ENCODE measurements at regions not wholly inside any gene's neighbourhood (a gene's known extent, or its start where the extent isn't known, plus 50 kb on each side); places are given as distances from the start of the nearest gene placed in this dataset.

DNA sequence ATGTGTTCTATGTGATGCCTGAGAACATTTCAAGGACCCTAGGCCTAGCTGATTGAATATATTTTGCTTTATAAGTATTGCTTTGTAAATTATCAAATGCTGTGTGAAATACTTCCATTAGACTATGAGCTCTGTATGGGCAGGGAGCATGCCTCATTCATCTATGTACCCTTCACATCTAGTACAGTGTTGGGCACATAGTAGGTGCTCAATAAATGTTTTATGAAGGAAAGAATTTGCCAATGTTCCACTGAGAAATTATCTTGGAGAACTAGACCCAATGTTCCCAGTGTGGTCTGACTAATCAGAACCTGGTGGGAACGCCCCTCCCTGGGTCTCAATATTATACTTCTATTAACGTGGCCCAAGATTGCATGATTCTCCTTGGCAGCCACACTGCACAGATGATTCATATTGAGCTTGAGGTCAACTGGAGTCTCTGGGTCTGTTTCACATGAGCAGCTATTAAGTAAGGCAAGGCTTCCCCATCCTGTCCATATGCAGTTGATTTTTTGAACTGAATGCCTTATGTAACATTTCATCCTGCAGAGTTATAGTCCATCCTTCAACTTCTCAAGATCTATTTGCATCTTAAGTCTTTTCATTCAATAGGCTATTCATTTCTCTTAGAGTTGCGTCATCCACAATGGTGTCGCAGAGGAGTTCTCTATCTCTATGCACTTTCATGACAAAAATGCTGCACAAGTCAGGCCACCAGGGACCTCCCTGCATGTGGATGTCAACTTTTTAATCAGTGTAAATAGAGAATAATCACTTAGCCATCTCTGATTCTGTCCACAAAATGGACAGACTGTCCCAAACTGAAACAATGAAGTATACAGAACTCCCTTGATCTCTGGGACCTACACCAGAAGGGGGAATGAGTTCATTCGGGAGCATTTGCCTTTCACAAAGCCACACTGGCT lies 257.6 kb downstream of the CYP26B1 start:
- no peaks in the 10 kb centered on the region for H3K27me3 ChIP-seq (ENCODE audit: insufficient read depth in 3 of 3, low read length in 2 of 3)
- H3K4me1 ChIP-seq = no peaks in the 10 kb centered on the region
- 79 to 89% (median 85%) methylated on average over 5 of the region's 5 CpGs for WGBS, 3 donors
- no peak overlapping the region for H3K4me3 ChIP-seq
- no peaks in the 10 kb centered on the region for H3K9me3 ChIP-seq
- H3K27ac ChIP-seq = no peak overlapping the region
- no peaks in the 10 kb centered on the region for H3K36me3 ChIP-seq (ENCODE audit: insufficient read depth in 1 of 2, low read depth in 1 of 2)
- ATAC-seq = peak; percentile 70 to 87 (median 84)
- DNase-seq = peak in 1 of 2 donors; percentile 50
- TF ChIP-seq CTCF (IDR thresholded peaks at IDR 0.05) = no peak
- intact Hi-C loops (cut with DNase I) = loop anchor here in 1 of 2 donors (5.0 kb wide), 1 partner anchor 88 kb away; no protein-coding TSS in a partner anchor

DNA sequence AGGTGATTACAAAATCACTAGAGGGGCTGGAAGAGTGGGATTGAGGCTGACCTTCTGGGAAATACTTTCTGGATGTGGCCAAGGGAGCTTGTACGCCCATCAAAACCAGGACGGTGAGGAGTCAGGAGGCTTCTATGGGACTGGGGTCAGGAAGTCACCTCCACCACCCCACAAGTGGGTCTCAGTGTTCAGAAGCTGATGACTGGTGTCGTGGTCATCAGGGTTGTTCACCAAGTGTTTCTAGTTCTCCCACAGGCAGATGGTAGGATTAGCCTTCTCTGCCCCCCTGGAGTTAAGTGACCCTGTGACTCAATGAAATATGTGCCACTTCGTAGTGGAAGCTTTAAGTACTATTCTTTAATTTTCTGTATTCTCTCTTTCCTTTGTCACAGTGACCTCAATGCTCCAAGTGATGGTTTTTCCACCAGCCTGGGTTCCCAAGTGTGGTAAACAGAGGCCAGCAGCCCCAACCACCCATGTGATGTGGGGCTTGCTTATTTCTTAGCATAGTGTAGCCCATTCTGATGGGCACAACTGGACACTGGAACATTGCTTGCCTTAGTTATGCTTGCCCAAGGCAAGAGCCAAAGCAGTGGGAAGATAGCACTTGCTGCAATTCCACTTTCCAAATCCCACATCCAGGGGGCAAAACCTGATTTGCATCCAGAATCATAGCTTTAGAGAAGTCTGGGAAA lies 258.8 kb downstream of the CYP26B1 start:
- Histone ChIP-seq H3K4me1 (peaks cover 5% of the 10 kb centered on the region), H3K36me3 (ENCODE audit: insufficient read depth in 1 of 2, low read depth in 1 of 2) (no peaks in the 10 kb centered on the region), H3K4me3 (no peak overlapping the region), H3K27ac (no peak overlapping the region), H3K27me3 (ENCODE audit: insufficient read depth in 3 of 3, low read length in 2 of 3) (no peaks in the 10 kb centered on the region), H3K9me3 (no peaks in the 10 kb centered on the region)
- DNase-seq (no peak), ATAC-seq (no peak)
- intact Hi-C loops (cut with DNase I) = loop anchor here in 1 of 2 donors (5.0 kb wide), 1 partner anchor 87 kb away; no protein-coding TSS in a partner anchor
- WGBS, 3 donors = 87 to 98% (median 90%) methylated on average over 4 of the region's 4 CpGs
- TF ChIP-seq CTCF (IDR thresholded peaks at IDR 0.05) = no peak

- Histone ChIP-seq H3K4me3 (no peak overlapping the region), H3K27ac (no peak overlapping the region), H3K36me3 (ENCODE audit: insufficient read depth in 1 of 2, low read depth in 1 of 2) (no peaks in the 10 kb centered on the region), H3K9me3 (no peaks in the 10 kb centered on the region), H3K27me3 (ENCODE audit: insufficient read depth in 3 of 3, low read length in 2 of 3) (no peaks in the 10 kb centered on the region), H3K4me1 (peaks cover 20% of the 10 kb centered on the region)
- DNase-seq (no peak), ATAC-seq (no peak)
- intact Hi-C loops (cut with DNase I) = loop anchor here in 1 of 2 donors (5.0 kb wide), 1 partner anchor 85 kb away; no protein-coding TSS in a partner anchor
- no peak for TF ChIP-seq CTCF (IDR thresholded peaks at IDR 0.05)
- 94 to 97% (median 95%) methylated on average over 4 of the region's 4 CpGs for WGBS, 3 donors
Measured at GRCh38 chr2:71887196-71887595, 260.5 kb downstream of the CYP26B1 start.

GRCh38 chr2:71886241-71886640 lies 261.4 kb downstream of the CYP26B1 start:
- DNase-seq (no peak), ATAC-seq (no peak)
- TF ChIP-seq CTCF (IDR thresholded peaks at IDR 0.05) = no peak
- Histone ChIP-seq H3K27ac (no peak overlapping the region), H3K4me3 (no peak overlapping the region), H3K36me3 (ENCODE audit: insufficient read depth in 1 of 2, low read depth in 1 of 2) (no peaks in the 10 kb centered on the region), H3K27me3 (ENCODE audit: insufficient read depth in 3 of 3, low read length in 2 of 3) (no peaks in the 10 kb centered on the region), H3K4me1 (peaks cover 30% of the 10 kb centered on the region), H3K9me3 (no peaks in the 10 kb centered on the region)
- WGBS, 3 donors = 82 to 93% (median 88%) methylated on average over 1 of the region's 1 CpG
- intact Hi-C loops (cut with DNase I) = loop anchor here in 1 of 2 donors (5.0 kb wide), 1 partner anchor 84 kb away; no protein-coding TSS in a partner anchor

All from psoas muscle (tissue), 7 donors.